HG03039 (cell line): ENCODE measurements at regions not wholly inside any gene's neighbourhood (a gene's known extent, or its start where the extent isn't known, plus 50 kb on each side); places are given as distances from the start of the nearest gene placed in this dataset.

Experiments
- ATAC-seq: cut with Tn5 transposase; IDR thresholded peaks from one replicate; pipeline ENCODE4 v1.9.1; 2021; ENCODE audit warnings: mild to moderate bottlenecking, moderate library complexity; ENCODE audit not compliant: unreplicated experiment

DNA sequence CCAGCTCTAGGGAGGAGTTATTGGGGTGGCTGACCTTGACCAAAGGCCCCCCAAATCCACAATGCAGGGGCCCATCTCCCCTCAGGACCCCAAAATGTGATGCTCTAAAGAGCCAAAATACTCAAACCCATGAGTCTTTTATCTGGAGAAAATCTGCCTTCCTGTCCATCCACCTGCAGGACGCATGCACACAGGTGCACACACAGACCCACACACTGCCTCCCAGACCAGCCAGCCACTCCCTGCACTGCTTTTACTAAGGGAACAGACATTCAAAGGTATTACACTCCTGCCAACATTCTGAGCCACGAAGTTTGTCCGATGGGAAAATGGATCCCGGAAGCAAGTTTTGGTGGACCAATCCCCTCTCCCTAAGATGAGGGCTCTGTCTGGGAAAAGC is 76.1 kb upstream of the CDH5 start:
- no peak for ATAC-seq

DNA sequence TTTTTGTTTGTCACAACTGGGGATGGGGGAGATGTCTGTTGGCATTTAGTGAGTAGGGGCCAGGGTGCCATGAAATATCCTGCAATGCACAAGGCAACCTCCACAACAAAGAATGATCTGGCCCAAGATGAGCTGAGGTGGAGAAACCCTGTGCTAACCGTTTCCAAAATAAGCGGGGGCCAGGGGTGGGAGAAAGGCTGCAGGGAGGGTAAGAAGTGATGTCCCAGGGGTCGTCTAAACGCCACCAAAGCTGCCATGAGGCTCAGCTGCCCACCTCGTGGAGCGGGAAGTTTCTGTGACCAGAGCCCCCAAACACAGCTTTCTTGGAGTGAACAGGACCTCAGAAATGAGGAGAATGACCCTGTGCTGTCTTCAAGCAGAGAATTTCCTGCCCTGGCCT is 76.5 kb upstream of the CDH5 start:
- ATAC-seq, result no peak

DNA sequence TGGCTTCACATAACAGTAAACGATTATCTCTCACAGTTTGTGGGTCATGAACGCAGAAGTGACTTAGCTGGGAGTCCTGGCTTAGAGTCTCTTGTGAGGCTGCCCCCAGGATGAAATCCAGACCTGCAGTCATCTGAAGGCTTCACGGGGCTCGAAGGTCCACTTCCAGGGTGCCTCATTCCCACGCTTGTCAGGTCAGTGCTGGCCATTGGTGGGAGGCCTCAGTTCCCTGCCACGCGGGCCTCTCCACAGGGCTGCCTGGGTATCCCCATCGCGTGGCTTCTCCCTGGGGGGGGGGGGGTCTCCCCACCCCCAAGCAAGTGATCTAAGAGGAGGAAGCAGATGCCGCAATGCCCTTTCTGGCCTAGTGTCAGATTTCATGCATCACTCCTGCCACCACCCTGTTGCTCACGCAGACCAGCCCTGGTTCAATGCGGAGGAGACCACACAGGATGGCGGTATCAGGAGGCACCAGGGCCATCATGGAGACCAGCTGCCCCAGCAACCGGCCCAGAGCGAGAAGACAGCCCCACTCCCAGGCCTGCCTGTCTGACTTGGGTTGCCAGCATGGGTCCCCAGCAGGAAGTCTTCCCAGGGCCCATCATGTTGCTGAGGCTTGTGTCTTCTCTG is 77.3 kb upstream of the CDH5 start:
- ATAC-seq, result no peak

DNA sequence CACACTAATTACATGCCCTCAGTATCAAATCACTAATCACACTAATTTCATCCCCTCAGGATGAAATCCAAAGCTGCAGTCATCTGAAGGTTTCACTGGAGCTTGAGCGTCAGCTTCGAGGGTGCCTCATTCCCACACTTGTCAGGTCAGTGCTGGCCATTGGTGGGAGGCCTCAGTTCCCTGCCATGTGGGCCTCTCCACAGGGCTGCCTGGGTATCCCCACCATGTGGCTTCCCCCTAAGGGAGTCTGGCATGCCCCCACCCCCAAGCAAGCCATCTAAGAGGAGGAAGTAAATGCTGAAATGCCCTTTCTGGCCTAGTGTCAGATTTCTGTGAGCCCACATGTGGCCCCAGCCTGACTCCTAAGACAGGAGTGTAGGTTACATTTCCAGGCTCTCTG is 78.6 kb upstream of the CDH5 start:
- ATAC-seq, result no peak

DNA sequence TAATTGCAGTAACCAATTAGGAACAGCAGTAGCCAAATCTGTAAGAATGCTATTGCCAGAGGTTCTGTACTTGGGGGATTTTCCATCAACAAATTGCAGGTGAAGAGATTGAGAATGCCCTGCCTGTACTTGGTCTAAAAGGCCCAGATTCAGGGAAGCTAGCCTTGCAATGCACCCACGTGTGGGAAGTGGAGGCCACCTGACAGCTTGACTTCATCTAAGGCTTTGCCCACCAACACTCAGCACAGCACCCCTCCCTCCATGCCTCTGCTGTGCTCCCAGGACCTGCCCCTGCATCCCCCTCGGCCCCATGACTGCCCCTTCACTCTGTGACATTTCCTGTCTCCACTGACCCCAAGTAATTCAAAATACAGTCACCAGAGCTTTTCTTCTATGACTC is 79.1 kb upstream of the CDH5 start:
- no peak for ATAC-seq

DNA sequence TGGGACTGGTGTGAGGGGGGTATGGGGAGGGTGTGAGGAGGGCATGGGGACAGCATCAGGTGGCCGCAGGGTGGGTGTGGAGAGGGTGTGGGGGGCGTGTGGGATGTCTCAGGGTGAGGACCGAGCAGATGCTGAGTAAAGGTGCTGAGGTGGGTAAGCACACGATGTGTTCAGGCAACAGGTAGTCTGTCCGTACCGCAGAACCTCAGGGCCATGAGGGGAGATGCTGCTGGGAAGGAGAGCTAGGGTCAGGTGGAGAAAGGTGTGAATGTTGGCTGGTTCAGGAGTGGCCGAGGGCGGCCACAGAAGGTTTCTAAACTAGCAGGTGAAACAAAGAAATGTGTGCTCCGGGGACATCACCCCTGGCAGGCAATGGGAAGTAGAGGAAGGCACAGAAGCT is 80.0 kb upstream of the CDH5 start:
- no peak for ATAC-seq

DNA sequence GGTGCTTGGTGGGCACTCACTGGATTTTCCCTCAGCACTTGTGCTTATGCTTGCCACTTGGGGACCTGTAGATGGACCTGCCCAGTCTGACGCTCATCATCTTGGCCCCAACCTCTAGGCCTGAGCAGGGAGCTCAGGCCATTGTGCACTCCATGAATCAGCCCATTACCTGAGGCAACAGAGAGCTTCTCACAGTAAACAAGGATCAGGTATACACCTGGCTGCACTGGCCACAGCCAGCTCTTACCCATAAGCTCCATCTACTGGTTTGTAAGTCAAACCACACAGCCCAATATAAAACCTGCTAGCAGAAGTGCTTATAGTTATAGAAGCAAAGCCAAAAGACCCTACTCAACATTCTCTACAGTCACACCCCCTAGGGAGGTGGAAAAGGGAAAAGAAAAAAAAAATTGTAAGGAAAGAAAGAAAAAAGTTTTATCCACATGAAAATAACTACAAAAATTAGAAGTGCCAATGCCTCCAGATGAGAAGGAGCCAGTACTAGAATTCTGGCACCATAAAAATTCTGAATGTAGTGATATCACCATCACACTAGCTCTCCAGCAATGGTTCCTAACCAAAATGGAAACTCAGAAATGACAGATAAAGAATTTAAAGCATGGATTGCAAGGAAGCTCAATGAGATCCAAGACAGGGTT is 87.8 kb upstream of the CDH5 start:
- no peak for ATAC-seq

DNA sequence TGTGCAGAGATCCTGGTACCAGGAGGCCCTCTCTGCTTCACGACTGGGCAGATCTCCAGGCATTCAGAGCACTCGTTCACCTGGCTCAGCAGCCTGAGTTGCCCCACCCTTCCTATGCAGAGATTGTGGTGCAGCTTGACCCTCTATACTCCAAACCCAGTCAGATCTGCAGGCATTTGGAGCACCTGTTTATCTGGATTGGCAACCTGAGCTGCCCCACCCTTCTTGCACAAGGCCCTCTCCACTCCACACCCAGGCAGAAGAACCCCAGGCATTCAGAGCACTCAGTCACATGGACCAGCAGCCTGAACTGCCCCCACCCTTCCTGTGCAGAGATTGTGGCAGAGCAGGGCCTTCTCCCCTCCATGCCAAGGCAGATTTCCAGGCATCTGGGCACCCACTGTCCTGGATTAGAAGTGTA is 88.4 kb upstream of the CDH5 start:
- ATAC-seq, result no peak

DNA sequence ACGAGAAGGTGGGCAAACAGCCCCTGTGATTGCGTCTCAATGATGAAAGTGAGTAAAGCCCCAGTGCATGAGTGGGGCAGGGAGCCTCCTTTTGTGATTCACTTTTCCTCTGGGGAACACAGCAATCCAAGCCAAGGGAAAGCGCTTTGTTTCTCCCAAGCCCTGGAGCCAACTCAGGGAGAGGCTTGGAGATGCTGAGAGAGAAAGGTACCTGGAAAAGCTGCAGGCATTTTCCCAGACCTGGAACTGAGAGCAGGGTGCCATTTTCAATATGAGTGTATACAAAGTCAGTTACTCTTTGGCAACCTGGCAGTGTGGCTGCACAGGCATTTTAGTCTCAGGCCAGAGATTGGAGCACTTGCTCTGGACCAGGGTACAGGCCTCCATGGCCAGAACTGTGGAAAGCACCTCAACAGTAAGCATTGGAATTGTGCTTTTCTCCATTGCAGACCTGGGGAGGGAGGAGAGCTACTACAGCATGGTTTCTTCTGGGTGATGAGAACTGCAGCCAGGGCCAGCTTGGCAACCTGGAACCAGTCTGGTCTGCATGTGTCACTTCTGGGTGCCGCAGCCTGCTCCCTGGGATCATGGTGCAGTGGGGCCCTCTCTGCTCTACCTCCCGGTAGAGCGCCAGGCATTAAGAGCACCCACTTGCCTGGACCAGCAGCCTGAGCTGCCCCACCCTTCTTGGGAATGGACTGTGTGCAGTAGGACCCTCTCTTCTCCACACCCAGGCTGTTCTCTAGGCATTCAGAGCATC is 89.0 kb upstream of the CDH5 start:
- no peak for ATAC-seq

DNA sequence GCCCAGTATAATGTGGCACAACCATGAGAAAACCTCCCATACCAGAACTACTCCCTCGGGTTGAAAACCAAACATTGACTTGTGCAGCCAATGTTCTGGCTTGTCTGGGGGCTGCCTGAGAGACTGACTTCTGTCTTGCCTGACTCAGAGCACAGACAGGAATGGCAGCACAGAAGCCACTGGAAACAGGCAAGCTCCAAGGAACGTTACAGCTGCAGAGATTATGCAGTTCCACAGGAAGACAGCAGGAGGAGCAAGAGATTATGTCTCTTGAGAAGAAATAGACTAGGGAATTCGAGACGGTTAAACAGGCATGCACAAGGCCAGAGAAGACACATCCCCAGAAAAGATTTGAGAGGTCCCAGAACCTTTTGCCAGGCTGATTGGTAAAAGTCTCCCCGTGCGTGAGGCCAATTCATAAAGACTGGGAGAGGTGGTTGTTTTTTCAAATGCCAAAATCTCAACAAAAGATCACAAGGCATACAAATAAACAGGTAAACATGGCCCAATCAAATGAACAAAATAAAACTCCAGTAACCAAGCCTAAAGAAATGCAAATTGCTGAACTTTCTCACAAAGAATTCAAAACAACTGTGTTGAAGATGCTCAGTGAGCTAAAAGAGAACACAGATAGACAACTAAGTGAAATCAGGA is 90.6 kb upstream of the CDH5 start:
- no peak for ATAC-seq

DNA sequence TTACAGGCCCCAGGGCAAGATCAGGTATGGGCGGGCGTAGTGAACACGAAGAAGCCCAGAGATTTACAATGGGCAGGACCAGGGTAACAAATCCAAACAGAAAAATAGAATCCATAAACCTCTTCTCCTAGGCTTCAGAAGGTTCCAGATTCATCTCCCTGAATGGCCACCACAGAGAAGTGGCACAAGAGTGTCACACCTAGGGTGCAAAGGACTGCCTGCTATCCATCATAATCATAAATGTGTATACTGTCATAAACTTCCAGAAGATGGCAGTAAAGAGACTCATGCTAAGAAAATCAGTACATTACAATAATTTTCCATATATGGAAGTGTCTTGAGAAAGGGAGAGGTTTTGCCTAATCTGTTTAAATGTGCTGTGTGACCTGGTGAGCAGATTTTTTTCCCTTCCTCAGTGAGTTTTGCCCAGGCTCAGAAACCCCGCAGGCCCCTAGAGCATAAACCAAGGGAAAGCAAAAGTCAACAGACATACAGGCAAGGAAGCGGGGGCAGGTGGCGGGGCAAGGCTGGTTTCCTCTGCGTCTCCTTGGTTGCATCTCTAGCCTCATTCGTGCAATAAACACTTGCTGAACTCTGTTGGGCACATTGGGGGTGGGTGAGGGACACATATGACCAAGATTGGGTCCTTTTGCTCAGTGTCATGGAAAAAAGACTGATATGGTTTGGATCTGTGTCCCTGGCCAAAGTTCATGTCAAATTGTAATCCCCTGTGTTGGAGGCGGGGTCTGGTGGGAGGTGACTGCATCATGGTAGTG is 92.0 kb upstream of the CDH5 start:
- no peak for ATAC-seq

DNA sequence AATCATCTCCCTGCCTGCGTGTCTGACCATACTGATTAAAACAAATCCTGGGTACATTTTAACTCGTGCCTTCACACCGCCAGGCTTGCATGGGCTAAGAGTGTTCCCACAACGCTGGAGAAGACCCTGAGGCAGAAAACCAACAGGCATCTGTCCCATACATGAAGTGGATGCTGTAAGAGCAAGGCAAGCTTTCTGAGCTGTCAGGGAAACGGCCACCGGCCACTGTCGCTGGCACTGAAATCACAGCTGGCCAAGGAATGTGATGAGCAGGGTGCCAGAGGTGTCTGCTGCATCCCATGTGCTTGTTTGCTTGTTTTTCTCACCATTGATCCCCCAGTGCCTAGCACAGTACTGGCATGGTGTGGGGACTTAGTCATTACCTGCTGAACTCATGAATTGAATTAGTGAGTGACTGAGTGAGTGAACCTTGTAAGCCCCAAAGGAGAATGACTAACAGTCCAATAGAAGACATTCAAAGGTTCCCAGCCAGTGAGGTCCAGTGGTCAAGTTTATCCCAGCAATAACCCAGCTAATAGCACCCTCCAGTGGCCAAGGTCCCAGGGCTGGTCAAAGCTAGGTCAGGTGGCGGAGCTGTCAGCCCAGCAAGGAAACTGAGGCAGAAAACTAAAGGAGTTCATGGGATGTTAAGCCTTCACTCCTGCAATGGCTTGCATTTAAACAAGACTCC is 92.7 kb upstream of the CDH5 start:
- no peak for ATAC-seq

DNA sequence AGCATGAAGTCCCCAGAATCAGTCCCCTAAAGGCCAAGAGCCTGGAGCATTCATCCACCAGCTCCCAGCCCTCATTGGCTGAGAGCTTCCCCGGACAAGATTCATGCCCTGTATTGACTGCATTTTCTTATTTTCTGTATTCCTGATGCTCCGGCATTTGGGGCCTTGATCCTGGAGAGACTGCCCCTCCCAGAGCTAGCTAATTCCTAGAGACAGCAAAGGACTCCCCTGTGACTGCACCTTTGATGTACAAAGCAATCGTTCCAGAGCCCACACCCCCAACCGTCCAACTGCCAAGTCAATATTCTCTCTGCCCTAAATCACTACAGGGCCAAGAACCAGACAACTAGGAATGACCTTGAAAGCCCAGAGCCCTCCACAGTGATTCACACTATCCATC is 93.4 kb upstream of the CDH5 start:
- no peak for ATAC-seq

DNA sequence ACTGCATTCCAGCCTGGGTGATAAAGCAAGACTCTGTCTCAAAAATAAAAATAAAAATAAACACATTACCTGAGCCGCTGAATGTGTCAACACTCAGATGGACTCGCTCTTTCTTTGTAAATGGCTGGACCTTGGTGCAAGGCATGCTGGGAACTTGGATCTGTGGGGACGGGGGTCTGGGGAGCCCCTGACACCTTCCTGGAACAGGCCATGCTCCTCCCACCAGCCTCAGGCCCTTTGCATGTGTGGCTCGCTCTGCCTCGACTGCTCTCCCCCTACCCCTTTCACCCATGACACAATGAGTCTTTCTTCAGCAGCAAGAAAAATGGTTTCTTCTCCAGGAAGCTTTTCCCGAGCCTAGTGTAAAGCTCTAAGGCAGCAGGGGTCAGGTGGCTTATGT is 94.0 kb upstream of the CDH5 start:
- no peak for ATAC-seq

DNA sequence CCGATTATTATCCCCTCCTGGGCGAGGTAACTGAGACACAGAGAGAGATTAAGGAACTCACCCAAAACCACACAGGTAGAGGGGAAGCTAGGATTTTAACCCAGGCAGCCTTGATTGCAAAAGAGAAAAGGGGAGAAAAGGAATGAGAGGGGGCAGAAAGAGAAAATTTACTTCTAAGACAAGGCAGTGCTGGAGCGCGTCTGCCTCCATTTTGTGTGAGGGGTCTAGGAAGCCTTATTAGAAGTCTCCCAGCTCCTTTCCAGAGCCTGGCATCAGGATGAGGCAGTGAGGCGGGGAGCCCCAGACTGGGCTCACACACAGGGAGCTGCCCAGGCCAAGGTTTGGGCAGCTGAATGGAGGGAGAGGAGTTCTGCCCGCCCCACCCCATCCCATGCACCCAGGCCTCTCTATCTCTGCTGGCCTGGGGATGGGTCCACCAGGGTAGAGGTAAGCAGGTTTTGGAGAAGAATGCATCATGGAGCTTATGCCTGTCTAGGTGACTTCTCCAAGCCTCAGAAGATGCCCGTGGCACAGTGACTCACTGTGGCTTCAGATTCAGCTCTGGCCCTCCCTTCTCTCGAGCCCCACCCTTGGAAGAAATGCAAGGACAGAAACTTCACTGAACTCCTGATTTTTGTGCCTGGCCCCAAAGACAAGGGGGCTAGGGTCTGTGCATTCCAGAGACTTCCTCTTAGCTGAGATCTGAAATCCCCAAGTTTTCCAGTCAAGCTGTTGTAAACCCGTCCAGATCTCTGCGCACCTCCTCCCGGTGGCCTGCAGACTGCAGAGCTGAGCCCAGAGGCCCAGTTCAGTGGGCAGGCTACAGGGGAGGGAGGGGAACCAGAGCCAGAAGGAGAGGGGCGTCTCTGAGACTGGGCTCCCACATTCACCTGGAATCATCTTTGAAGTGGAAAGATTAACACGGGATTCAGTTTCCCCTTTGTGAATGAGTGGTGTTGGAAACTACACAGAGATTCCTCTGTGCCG is 95.1 kb upstream of the CDH5 start:
- no peak for ATAC-seq

DNA sequence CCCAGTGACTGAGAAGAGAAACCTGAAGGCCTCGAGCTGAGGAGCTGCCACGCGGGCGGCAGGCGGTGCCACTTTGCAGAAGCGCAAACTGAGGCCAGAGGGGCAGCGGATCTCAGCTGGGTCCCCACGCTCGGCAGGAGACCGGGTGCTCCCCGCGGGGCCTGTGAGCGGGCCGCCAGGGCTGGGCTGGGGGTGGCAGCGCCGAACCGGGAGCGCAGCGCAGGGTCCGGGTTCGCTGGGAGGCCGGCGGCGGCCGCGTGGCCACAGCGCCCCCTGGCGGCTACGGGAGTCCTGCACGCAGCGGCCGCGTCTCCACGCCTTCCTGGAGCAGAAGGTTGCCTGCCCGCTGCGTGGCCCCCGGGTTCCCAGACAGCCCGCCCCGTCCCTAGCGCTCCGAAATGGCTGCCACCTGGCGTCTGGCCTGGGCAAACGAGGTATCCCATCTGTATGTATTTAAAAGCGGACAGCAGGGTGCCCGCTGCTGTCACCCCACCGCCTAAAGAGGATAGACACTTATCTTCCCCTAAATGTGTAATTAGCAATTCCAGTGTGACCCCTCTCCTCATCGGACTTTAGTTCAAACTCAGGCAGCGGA is 96.1 kb upstream of the CDH5 start:
- no peak for ATAC-seq

DNA sequence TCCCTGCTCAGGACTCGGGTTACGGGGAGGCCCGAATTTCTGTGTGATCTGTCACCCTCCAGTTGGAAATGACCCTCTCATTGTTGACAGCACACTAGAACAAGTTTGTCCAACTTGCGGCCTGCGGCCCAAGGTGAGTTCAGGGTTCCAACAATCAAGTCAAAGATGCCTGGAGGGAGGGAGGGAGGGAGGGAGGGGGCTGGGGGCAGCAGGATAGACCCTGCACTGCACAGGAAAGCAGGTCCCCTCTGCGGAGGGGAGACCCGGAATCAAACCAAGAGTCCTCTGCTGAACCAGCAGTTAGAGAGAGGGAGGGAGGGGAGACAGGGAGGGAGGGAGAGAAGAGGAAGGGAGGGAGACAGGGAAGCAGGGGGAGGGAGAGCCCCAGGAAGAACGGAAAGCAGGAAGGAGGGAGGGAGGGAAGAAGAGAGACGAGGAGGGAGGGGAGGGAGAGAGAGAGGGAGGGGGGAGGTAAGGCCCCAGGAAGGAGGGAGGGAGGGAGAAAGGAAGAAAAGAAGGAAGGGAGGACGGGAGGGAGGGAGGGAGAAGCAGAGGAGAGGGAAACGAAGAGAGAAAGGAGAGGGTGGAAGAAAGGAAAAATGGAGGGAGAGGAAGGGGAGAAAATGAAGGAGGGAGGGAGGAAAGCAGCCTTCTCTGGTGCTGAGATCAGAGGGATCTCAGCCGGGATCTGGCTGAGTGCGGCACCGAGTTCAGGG is 96.7 kb upstream of the CDH5 start:
- ATAC-seq, result no peak

DNA sequence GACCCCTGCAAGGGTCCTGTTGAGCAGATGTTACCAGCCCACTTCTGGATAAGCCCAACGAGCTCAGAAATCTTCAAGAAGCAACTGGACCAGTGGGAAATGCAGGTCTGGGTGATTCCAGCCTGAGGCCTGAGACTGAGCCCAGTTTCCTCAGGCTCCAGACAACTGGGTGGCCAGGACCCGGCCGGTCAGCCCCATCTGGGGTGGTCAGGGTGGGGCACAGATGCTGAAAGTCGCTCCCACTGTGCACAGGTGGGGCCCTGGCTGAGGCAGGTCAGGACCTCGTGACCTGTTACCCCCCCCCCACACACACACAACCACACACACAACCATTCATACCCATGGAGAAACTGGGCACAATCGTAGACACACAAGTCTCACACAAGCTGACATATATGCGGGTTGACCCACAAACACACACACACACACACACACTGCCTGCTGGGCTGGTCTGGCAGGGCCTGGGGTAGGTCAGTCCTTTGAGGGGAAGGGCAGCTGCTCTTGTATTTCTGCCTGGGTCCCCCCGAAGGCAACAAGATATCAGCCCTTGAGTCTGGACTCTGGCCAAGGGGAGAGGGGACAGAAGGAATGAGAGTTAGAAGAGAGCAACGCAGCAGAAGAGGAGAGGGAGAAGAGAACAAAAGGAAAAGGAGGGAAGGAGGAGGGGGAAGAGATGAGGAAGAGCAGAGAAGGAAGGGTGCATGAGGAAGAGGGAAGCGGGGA is 99.0 kb upstream of the CDH5 start:
- ATAC-seq, result no peak
